Thyroid gland (tissue), 4 donors: ENCODE measurements at regions not wholly inside any gene's neighbourhood (a gene's known extent, or its start where the extent isn't known, plus 50 kb on each side); places are given as distances from the start of the nearest gene placed in this dataset.

ENCODE experiments used
- POLR2A ChIP-seq, 2 donors: fragments of 450-650 bp; IDR thresholded peaks; one replicate each; pipeline ENCODE4 v1.6.1; 2017; ENCODE audit warnings: antibody characterized with exemption in 2 of 2, mild to moderate bottlenecking in 2 of 2, moderate library complexity in 1 of 2
- TF ChIP-seq, protein P1 (sequence below), 6 experiments: fragments of 200-600 bp in 3 of 6; fragments of 450-650 bp in 3 of 6; sonication (generic) in 3 of 6; IDR thresholded peaks; one replicate each; pipeline ENCODE4 v1.5.1; 2016 to 2019; ENCODE audit warnings: antibody characterized with exemption in 6 of 6, mild to moderate bottlenecking in 2 of 6, inconsistent platforms in 1 of 6, moderate library complexity in 1 of 6

DNA sequence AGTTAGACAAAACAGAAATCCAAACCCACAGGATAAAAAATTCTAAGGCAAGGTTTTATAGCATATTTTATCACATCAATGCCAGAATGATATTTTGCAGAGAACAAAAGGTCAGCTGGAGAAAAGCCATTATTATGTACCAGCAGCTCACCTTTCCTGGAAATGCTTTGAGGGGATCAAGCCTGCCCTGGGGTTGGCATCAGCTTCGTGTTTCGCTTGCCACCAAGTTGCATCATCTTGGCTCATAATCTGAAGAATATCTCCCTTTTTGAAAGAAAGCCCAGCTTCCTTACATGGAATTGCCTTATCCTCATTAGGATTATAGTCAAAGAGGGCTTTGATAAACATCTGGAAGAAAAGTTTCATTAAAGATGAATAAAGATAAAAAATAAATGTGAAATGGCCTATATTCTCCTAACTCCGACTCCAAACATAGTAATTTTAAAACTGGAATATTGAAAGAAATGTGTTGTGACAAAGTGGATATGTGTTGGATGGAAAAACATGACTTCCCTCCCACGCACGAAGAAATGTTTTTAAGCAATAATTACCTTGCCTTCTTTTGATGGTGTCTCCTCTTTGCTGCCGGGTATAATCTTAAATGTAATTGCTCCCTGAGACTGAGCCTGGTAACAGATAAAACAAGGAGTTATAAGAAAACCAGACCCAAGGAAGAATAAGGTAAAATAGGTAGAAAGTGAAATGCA lies 121.3 kb upstream of the ODAD2 start:
- TF ChIP-seq, protein P1, sequence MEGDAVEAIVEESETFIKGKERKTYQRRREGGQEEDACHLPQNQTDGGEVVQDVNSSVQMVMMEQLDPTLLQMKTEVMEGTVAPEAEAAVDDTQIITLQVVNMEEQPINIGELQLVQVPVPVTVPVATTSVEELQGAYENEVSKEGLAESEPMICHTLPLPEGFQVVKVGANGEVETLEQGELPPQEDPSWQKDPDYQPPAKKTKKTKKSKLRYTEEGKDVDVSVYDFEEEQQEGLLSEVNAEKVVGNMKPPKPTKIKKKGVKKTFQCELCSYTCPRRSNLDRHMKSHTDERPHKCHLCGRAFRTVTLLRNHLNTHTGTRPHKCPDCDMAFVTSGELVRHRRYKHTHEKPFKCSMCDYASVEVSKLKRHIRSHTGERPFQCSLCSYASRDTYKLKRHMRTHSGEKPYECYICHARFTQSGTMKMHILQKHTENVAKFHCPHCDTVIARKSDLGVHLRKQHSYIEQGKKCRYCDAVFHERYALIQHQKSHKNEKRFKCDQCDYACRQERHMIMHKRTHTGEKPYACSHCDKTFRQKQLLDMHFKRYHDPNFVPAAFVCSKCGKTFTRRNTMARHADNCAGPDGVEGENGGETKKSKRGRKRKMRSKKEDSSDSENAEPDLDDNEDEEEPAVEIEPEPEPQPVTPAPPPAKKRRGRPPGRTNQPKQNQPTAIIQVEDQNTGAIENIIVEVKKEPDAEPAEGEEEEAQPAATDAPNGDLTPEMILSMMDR (IDR thresholded peaks at IDR 0.05), result no peak
- no peak for TF ChIP-seq POLR2A (IDR thresholded peaks at IDR 0.05)
